IMR-90 (cell line): ENCODE measurements at regions not wholly inside any gene's neighbourhood (a gene's known extent, or its start where the extent isn't known, plus 50 kb on each side); places are given as distances from the start of the nearest gene placed in this dataset.

Experiments used
- ATAC-seq: fragments of 200-7000 bp; cut with Tn5 transposase; 2 replicates; pipeline ENCODE4 v1.9.1; 2020; ENCODE audit warnings: low read depth, mild to moderate bottlenecking, moderate library complexity
- BruUV-seq: library from RNA; stranded (reverse); fragments of 400-500 nt; replicated peaks from 2 replicates; lab custom pipeline; 2021; lab: Mats Ljungman, UMichigan
- CTCF ChIA-PET: fragments of 300-600 bp; formaldehyde crosslinking; extraction: SDS; loops from one replicate; lab custom pipeline; 2021; ENCODE audit warnings: antibody characterized with exemption; lab: Yijun Ruan, JAX
- POLR2A ChIA-PET: fragments of 300-600 bp; sonication (Branson Sonifier 250); formaldehyde crosslinking; loops from one replicate; lab custom pipeline; 2022; ENCODE audit warnings: antibody characterized with exemption; ENCODE audit not compliant: unreplicated experiment; lab: Charles Lee
- DNase-seq: peaks from one replicate; pipeline ENCODE4 v3.0.0; 2013
- H2AFZ ChIP-seq: replicated peaks from 2 replicates; pipeline ENCODE3; 2013; ENCODE audit warnings: low read length, mild to moderate bottlenecking; ENCODE audit not compliant: poor library complexity
- H2AK5ac ChIP-seq: 2 replicates; pipeline ENCODE4 v1.6.1; 2013; ENCODE audit warnings: low read depth, low read length, inconsistent platforms
- H2AK9ac ChIP-seq: replicated peaks from 2 replicates; pipeline ENCODE3; 2013; ENCODE audit warnings: mild to moderate bottlenecking, low read depth, low read length, moderate library complexity; ENCODE audit not compliant: poor library complexity
- H2BK120ac ChIP-seq: 2 replicates; pipeline ENCODE4 v1.6.1; 2013; ENCODE audit warnings: low read depth, low read length, inconsistent platforms
- H2BK15ac ChIP-seq: 3 replicates; pipeline ENCODE4 v1.6.1; 2013; ENCODE audit warnings: low read depth, low read length, inconsistent platforms
- H2BK20ac ChIP-seq: 2 replicates; pipeline ENCODE4 v1.6.1; 2013; ENCODE audit warnings: low read depth, mild to moderate bottlenecking, inconsistent platforms, low read length, moderate library complexity
- H2BK5ac ChIP-seq: 2 replicates; pipeline ENCODE4 v1.6.1; 2013; ENCODE audit warnings: mild to moderate bottlenecking, low read depth, low read length, inconsistent platforms; ENCODE audit not compliant: poor library complexity, severe bottlenecking
- H3K14ac ChIP-seq: replicated peaks from 2 replicates; pipeline ENCODE4 v1.6.1; 2013; ENCODE audit warnings: low read depth, low read length, inconsistent platforms
- H3K18ac ChIP-seq: 2 replicates; pipeline ENCODE4 v1.6.1; 2013; ENCODE audit warnings: low read depth, low read length, control low read depth
- H3K23ac ChIP-seq: 2 replicates; pipeline ENCODE4 v1.6.1; 2013; ENCODE audit warnings: low read depth, low read length, inconsistent platforms
- H3K27ac ChIP-seq: 2 replicates; pipeline ENCODE4 v1.5.1; 2013; ENCODE audit warnings: mild to moderate bottlenecking, control low read depth, low read length; ENCODE audit not compliant: insufficient read depth
- H3K27me3 ChIP-seq: 2 replicates; pipeline ENCODE4 v1.6.1; 2013; ENCODE audit warnings: low read length; ENCODE audit not compliant: control insufficient read depth, insufficient read depth
- H3K36me3 ChIP-seq: 2 replicates; pipeline ENCODE4 v1.6.1; 2013; ENCODE audit warnings: low read length, mixed read lengths; ENCODE audit not compliant: control insufficient read depth, insufficient read depth
- H3K4ac ChIP-seq: 2 replicates; pipeline ENCODE4 v1.6.1; 2013; ENCODE audit warnings: low read depth, low read length, inconsistent platforms
- H3K4me1 ChIP-seq: 2 replicates; pipeline ENCODE4 v1.6.1; 2013; ENCODE audit warnings: low read length, mixed read lengths; ENCODE audit not compliant: control insufficient read depth, insufficient read depth
- H3K4me2 ChIP-seq: 2 replicates; pipeline ENCODE4 v1.6.1; 2013; ENCODE audit warnings: low read depth, mild to moderate bottlenecking, control low read depth, low read length, moderate library complexity
- H3K4me3 ChIP-seq: 2 replicates; pipeline ENCODE4 v1.5.1; 2013; ENCODE audit warnings: low read depth, mild to moderate bottlenecking, control low read depth, low read length, moderate library complexity; ENCODE audit not compliant: insufficient read depth
- H3K56ac ChIP-seq: 2 replicates; pipeline ENCODE4 v1.6.1; 2013; ENCODE audit warnings: low read length, inconsistent platforms; ENCODE audit not compliant: insufficient read depth; ENCODE audit errors: extremely low read depth
- H3K79me1 ChIP-seq, 2 experiments: 2 replicates each; pipeline ENCODE4 v1.6.1; 2013; ENCODE audit warnings: low read length in 2 of 2, inconsistent platforms in 1 of 2, low read depth in 1 of 2
- H3K9ac ChIP-seq: 2 replicates; pipeline ENCODE4 v1.6.1; 2013; ENCODE audit warnings: low read depth, low read length, control low read depth
- H3K9me1 ChIP-seq: 2 replicates; pipeline ENCODE4 v1.6.1; 2013; ENCODE audit warnings: low read length, inconsistent platforms; ENCODE audit not compliant: insufficient read depth
- H3K9me3 ChIP-seq: 2 replicates; pipeline ENCODE4 v1.6.1; 2013; ENCODE audit warnings: low read length; ENCODE audit not compliant: control insufficient read depth, insufficient read depth
- H4K20me1 ChIP-seq: 2 replicates; pipeline ENCODE4 v1.6.1; 2013; ENCODE audit warnings: low read length, inconsistent platforms; ENCODE audit not compliant: insufficient read depth
- H4K5ac ChIP-seq: 2 replicates; pipeline ENCODE4 v1.6.1; 2013; ENCODE audit warnings: mild to moderate bottlenecking, low read depth, low read length, control low read depth
- H4K8ac ChIP-seq, 2 experiments: 2 replicates each; pipeline ENCODE4 v1.6.1; 2013; ENCODE audit warnings: low read depth in 2 of 2, low read length in 2 of 2, control low read depth in 1 of 2, inconsistent platforms in 1 of 2
- H4K91ac ChIP-seq: 2 replicates; pipeline ENCODE4 v1.6.1; 2013; ENCODE audit warnings: low read depth, low read length, inconsistent platforms; ENCODE audit not compliant: insufficient read depth
- CEBPB ChIP-seq: IDR thresholded peaks from 2 replicates; pipeline ENCODE4 v1.6.1; 2012; ENCODE audit warnings: low read depth, low read length, improper control_type of control experiment
- CHD1 ChIP-seq: IDR thresholded peaks from 2 replicates; pipeline ENCODE4 v1.6.1; 2012; ENCODE audit warnings: low read depth, low read length, improper control_type of control experiment
- FOS ChIP-seq: fragments of 150-350 bp; IDR thresholded peaks from 2 replicates; pipeline ENCODE4 v1.6.1; 2016; ENCODE audit warnings: low read depth, low read length
- MAFK ChIP-seq: IDR thresholded peaks from 2 replicates; pipeline ENCODE4 v1.6.1; 2012; ENCODE audit warnings: low read depth, low read length, improper control_type of control experiment
- MAZ ChIP-seq: IDR thresholded peaks from 2 replicates; pipeline ENCODE4 v1.6.1; 2012; ENCODE audit warnings: low read depth, mild to moderate bottlenecking, low read length, improper control_type of control experiment, moderate library complexity, borderline replicate concordance
- MXI1 ChIP-seq: IDR thresholded peaks from 2 replicates; pipeline ENCODE4 v1.6.1; 2012; ENCODE audit warnings: low read depth, mild to moderate bottlenecking, low read length, moderate library complexity, borderline replicate concordance
- POLR2A ChIP-seq: IDR thresholded peaks from 2 replicates; pipeline ENCODE4 v1.6.1; 2012; ENCODE audit warnings: mild to moderate bottlenecking, low read depth, low read length
- RAD21 ChIP-seq: IDR thresholded peaks from 2 replicates; pipeline ENCODE4 v1.6.1; 2012; ENCODE audit warnings: low read length, improper control_type of control experiment
- RFX5 ChIP-seq: IDR thresholded peaks from 2 replicates; pipeline ENCODE4 v1.8.0; 2012; ENCODE audit warnings: low read depth, mild to moderate bottlenecking, low read length, moderate library complexity
- SMC3 ChIP-seq: fragments of 150-350 bp; IDR thresholded peaks from 2 replicates; pipeline ENCODE4 v1.6.1; 2016; ENCODE audit warnings: low read depth, mild to moderate bottlenecking, antibody characterized with exemption, low read length, moderate library complexity
- WGBS, 2 experiments: methylation state at CpG; one replicate each; pipeline versions ENCODE4 v1.1.5 to v1.1.7; 2013; ENCODE audit warnings: missing lambda C conversion rate in 2 of 2; ENCODE audit not compliant: insufficient read length in 1 of 2; ENCODE audit errors: extremely low coverage in 2 of 2; 5-methylcytosine and 5-hydroxymethylcytosine counted together
- dilution Hi-C: fragments of 300-500 bp; cut with HindIII; formaldehyde crosslinking; loops from one replicate; pipeline ENCODE4 v1.14.3; 2018; ENCODE audit warnings: low sequenced_read_pairs; ENCODE audit not compliant: unreplicated experiment
- in situ Hi-C: fragments of 300-500 bp; cut with MboI; formaldehyde crosslinking; loops from 3 replicates; pipeline ENCODE4 v1.14.3; 2019; ENCODE audit warnings: low sequenced_read_pairs, inconsistent platforms, mixed read lengths
- intact Hi-C: fragments of 100-400 bp; cut with micrococcal nuclease; formaldehyde crosslinking; loops from 2 replicates; pipeline ENCODE4 v1.10.0; 2022
- TF ChIP-seq, protein P1 (sequence below): fragments of 150-350 bp; IDR thresholded peaks from 2 replicates; pipeline ENCODE4 v1.6.1; 2017; ENCODE audit warnings: mild to moderate bottlenecking, antibody characterized with exemption, low read length, low read depth
- TF ChIP-seq, protein P2 (sequence below): conservative IDR thresholded peaks from 2 replicates; pipeline ENCODE4 v1.5.1; 2012; ENCODE audit warnings: mild to moderate bottlenecking, low read depth, low read length, improper control_type of control experiment

DNA sequence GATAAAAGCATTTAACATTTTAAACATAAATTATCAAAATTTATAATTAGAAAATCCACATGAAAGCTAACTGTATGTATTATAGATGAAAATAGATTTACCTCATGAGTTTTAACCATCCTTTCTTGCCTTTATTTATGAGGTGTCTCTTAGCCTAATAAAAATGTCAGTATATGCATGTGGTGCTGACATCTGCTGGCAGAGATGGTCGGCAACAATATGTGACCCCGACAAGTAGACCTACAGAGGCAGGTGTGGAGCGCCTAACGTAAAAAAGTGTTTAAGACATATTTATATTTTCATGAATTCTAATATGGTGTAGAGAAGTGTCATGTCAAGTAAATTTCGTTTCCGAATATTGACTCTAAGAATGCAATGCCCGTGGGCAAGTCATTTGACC is 149.0 kb upstream of the FUT9 start:
- intact Hi-C loops, result no loop called here
- H2BK120ac ChIP-seq, result no peak overlapping the region
- H3K36me3 ChIP-seq, result no peaks in the 10 kb centered on the region
- H3K9ac ChIP-seq, result no peak overlapping the region
- ATAC-seq (no peak), DNase-seq (no peak)
- no peak overlapping the region for H3K56ac ChIP-seq
- H3K9me3 ChIP-seq, result peaks cover 6% of the 10 kb centered on the region; the same call in 1 of the 2 replicates
- no peak overlapping the region for H3K27ac ChIP-seq
- H2BK20ac ChIP-seq, result no peak overlapping the region
- no peak overlapping the region for H3K4me3 ChIP-seq
- WGBS, 2 experiments, result no CpG with 5 or more reads among the region's 7 CpGs
- H2AK5ac ChIP-seq, result no peak overlapping the region
- no peak overlapping the region for H4K8ac ChIP-seq
- H4K91ac ChIP-seq, result no peak overlapping the region
- no peak overlapping the region for H2BK15ac ChIP-seq
- in situ Hi-C loops, result no loop called here
- ChIA-PET CTCF (no interaction called here), POLR2A (no interaction called here)
- H3K4me2 ChIP-seq, result no peak overlapping the region
- no peaks in the 10 kb centered on the region for H3K4me1 ChIP-seq
- no peak overlapping the region for H2BK5ac ChIP-seq
- no TSS peak for BruUV-seq
- H3K9me1 ChIP-seq, result no peaks in the 10 kb centered on the region
- no peaks in the 10 kb centered on the region for H4K20me1 ChIP-seq
- H3K79me1 ChIP-seq, result no peaks in the 10 kb centered on the region
- H3K23ac ChIP-seq, result no peak overlapping the region
- H3K18ac ChIP-seq, result no peak overlapping the region
- no peak overlapping the region for H2AFZ ChIP-seq
- no peak overlapping the region for H2AK9ac ChIP-seq
- no peaks in the 10 kb centered on the region for H3K27me3 ChIP-seq
- no peak overlapping the region for H3K14ac ChIP-seq
- dilution Hi-C loops, result no loop called here
- H4K5ac ChIP-seq, result no peak overlapping the region
- no peak overlapping the region for H3K4ac ChIP-seq
- TF ChIP-seq FOS (no peak), CHD1 (no peak), CEBPB (no peak), RFX5 (no peak), MXI1 (no peak), SMC3 (no peak), MAFK (no peak), RAD21 (no peak), MAZ (no peak), POLR2A (no peak)
- TF ChIP-seq, protein P1, sequence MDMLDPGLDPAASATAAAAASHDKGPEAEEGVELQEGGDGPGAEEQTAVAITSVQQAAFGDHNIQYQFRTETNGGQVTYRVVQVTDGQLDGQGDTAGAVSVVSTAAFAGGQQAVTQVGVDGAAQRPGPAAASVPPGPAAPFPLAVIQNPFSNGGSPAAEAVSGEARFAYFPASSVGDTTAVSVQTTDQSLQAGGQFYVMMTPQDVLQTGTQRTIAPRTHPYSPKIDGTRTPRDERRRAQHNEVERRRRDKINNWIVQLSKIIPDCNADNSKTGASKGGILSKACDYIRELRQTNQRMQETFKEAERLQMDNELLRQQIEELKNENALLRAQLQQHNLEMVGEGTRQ, result no peak
- TF ChIP-seq, protein P2, sequence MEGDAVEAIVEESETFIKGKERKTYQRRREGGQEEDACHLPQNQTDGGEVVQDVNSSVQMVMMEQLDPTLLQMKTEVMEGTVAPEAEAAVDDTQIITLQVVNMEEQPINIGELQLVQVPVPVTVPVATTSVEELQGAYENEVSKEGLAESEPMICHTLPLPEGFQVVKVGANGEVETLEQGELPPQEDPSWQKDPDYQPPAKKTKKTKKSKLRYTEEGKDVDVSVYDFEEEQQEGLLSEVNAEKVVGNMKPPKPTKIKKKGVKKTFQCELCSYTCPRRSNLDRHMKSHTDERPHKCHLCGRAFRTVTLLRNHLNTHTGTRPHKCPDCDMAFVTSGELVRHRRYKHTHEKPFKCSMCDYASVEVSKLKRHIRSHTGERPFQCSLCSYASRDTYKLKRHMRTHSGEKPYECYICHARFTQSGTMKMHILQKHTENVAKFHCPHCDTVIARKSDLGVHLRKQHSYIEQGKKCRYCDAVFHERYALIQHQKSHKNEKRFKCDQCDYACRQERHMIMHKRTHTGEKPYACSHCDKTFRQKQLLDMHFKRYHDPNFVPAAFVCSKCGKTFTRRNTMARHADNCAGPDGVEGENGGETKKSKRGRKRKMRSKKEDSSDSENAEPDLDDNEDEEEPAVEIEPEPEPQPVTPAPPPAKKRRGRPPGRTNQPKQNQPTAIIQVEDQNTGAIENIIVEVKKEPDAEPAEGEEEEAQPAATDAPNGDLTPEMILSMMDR, result no peak
